SK-N-SH (cell line): ENCODE measurements at regions not wholly inside any gene's neighbourhood (a gene's known extent, or its start where the extent isn't known, plus 50 kb on each side); places are given as distances from the start of the nearest gene placed in this dataset.

Experiments used
- CTCF ChIA-PET: fragments of 300-600, 350-600 bp; formaldehyde crosslinking; extraction: SDS; loops from one replicate; lab custom pipeline; 2021; lab: Yijun Ruan, JAX
- POLR2A ChIA-PET: fragments of 350-600 bp; sonication (Branson Sonifier 250); formaldehyde crosslinking; extraction: SDS; loops from one replicate; lab custom pipeline; 2020; ENCODE audit warnings: antibody characterized with exemption, inconsistent platforms; lab: Yijun Ruan, JAX
- DNase-seq: peaks from one replicate; pipeline ENCODE4 v3.0.0; 2012
- H2AFZ ChIP-seq: fragments of 200-600 bp; sonication (generic); 2 replicates; pipeline ENCODE4 v1.8.1; 2016; ENCODE audit warnings: antibody characterized with exemption, mild to moderate bottlenecking, low read depth
- H3F3A ChIP-seq: fragments of 200-600 bp; sonication (generic); replicated peaks from 2 replicates; pipeline ENCODE3; 2016; ENCODE audit warnings: antibody characterized with exemption, mild to moderate bottlenecking; ENCODE audit not compliant: insufficient read depth
- H3K27ac ChIP-seq, 2 experiments: fragments of 200-500 bp in 1 of 2; fragments of 200-600 bp in 1 of 2; sonication (Bioruptor generic) in 1 of 2; sonication (generic), shearing (Covaris generic) in 1 of 2; 2 replicates each; pipeline versions ENCODE4 v1.5.1 to v1.6.1; 2014 to 2016; ENCODE audit warnings: low read depth in 2 of 2, inconsistent platforms in 1 of 2, low read length in 1 of 2, mild to moderate bottlenecking in 1 of 2, mixed read lengths in 1 of 2
- H3K27me3 ChIP-seq: fragments of 200-600 bp; sonication (generic), shearing (Covaris generic); 2 replicates; pipeline ENCODE4 v1.6.1; 2016; ENCODE audit warnings: mixed run types; ENCODE audit not compliant: insufficient read depth
- H3K36me3 ChIP-seq, 2 experiments: fragments of 200-500 bp in 1 of 2; fragments of 200-600 bp in 1 of 2; sonication (Bioruptor generic) in 1 of 2; sonication (generic) in 1 of 2; replicated peaks in 1 of 2; 2 replicates each; pipeline versions ENCODE3 to v1.5.1; 2014 to 2016; ENCODE audit warnings: low read length in 1 of 2, mild to moderate bottlenecking in 1 of 2; ENCODE audit not compliant: insufficient read depth in 2 of 2, control insufficient read depth in 1 of 2
- H3K4me1 ChIP-seq, 2 experiments: fragments of 200-500 bp in 1 of 2; fragments of 200-600 bp in 1 of 2; sonication (Bioruptor generic) in 1 of 2; sonication (generic), shearing (Covaris generic) in 1 of 2; 2 replicates each; pipeline versions ENCODE4 v1.5.1 to v1.6.1; 2014 to 2016; ENCODE audit warnings: low read depth in 1 of 2, low read length in 1 of 2, mixed run types in 1 of 2; ENCODE audit not compliant: insufficient read depth in 2 of 2, control insufficient read depth in 1 of 2
- H3K4me2 ChIP-seq: fragments of 200-600 bp; sonication (generic), shearing (Covaris generic); 2 replicates; pipeline ENCODE4 v1.6.1; 2017; ENCODE audit warnings: mixed run types
- H3K4me3 ChIP-seq, 2 experiments: fragments of 200-500 bp in 1 of 2; fragments of 200-600 bp in 1 of 2; sonication (Bioruptor generic) in 1 of 2; sonication (generic), shearing (Covaris generic) in 1 of 2; 2 replicates each; pipeline versions ENCODE4 v1.5.1 to v1.8.1; 2014 to 2016; ENCODE audit warnings: low read depth in 2 of 2, inconsistent platforms in 1 of 2, low read length in 1 of 2, mild to moderate bottlenecking in 1 of 2, mixed read lengths in 1 of 2, moderate library complexity in 1 of 2
- H3K79me2 ChIP-seq: fragments of 200-600 bp; sonication (generic); 2 replicates; pipeline ENCODE4 v1.8.1; 2017; ENCODE audit warnings: mild to moderate bottlenecking; ENCODE audit not compliant: insufficient read depth
- H3K9ac ChIP-seq: fragments of 200-600 bp; sonication (generic); 2 replicates; pipeline ENCODE4 v1.6.1; 2017; ENCODE audit warnings: mixed run types
- H3K9me2 ChIP-seq: fragments of 200-600 bp; sonication (generic); 2 replicates; pipeline ENCODE4 v1.6.1; 2017; ENCODE audit warnings: mixed run types
- H3K9me3 ChIP-seq: fragments of 200-600 bp; sonication (generic); 2 replicates; pipeline ENCODE4 v1.6.1; 2017; ENCODE audit warnings: mixed run types, mild to moderate bottlenecking, moderate library complexity
- H4K20me1 ChIP-seq: fragments of 200-600 bp; sonication (generic); 2 replicates; pipeline ENCODE4 v1.6.1; 2017; ENCODE audit warnings: mild to moderate bottlenecking, mixed run types; ENCODE audit not compliant: insufficient read depth
- CHD2 ChIP-seq: fragments of 150-350 bp; IDR thresholded peaks from 2 replicates; pipeline ENCODE4 v1.6.1; 2018; ENCODE audit warnings: low read length; ENCODE audit not compliant: partially characterized antibody
- ELF1 ChIP-seq: IDR thresholded peaks from 2 replicates; pipeline ENCODE4 v1.4.0; 2012
- EP300 ChIP-seq, 2 experiments: IDR thresholded peaks; 2 replicates each; pipeline versions ENCODE4 v1.4.0 to v1.6.1; 2012; ENCODE audit warnings: borderline replicate concordance in 1 of 2, low read depth in 1 of 2, low read length in 1 of 2
- EZH2phosphoT487 ChIP-seq: fragments of 200-600 bp; sonication (generic); IDR thresholded peaks from 2 replicates; pipeline ENCODE4 v1.6.1; 2017; ENCODE audit warnings: low read depth, mixed run types, mild to moderate bottlenecking, antibody characterized with exemption, moderate library complexity, borderline replicate concordance
- FOXJ3 ChIP-seq: sonication (generic); formaldehyde crosslinking; IDR thresholded peaks from 2 replicates; pipeline ENCODE4 v1.5.1; 2020; ENCODE audit warnings: mild to moderate bottlenecking, missing genetic modification reagents
- GATA2 ChIP-seq: sonication (generic); formaldehyde crosslinking; IDR thresholded peaks from 2 replicates; pipeline ENCODE4 v1.5.0; 2020; ENCODE audit warnings: mild to moderate bottlenecking, missing genetic modification reagents
- MAX ChIP-seq: IDR thresholded peaks from 2 replicates; pipeline ENCODE4 v1.4.0; 2012; ENCODE audit warnings: low read depth
- NFIC ChIP-seq: IDR thresholded peaks from 2 replicates; pipeline ENCODE4 v1.4.0; 2012; ENCODE audit warnings: borderline replicate concordance
- RAD21 ChIP-seq: IDR thresholded peaks from 2 replicates; pipeline ENCODE4 v1.6.1; 2012; ENCODE audit warnings: mild to moderate bottlenecking, low read length
- RCOR1 ChIP-seq: fragments of 150-350 bp; IDR thresholded peaks from 2 replicates; pipeline ENCODE4 v1.6.1; 2017; ENCODE audit warnings: antibody characterized with exemption, low read length
- REST ChIP-seq: IDR thresholded peaks from 2 replicates; pipeline ENCODE4 v1.6.1; 2012; ENCODE audit warnings: mild to moderate bottlenecking, low read depth, low read length, moderate library complexity
- RXRA ChIP-seq: IDR thresholded peaks from 2 replicates; pipeline ENCODE4 v1.4.0; 2012; ENCODE audit warnings: low read depth, mild to moderate bottlenecking, borderline replicate concordance
- SIN3A ChIP-seq: IDR thresholded peaks from 2 replicates; pipeline ENCODE4 v1.6.1; 2012; ENCODE audit warnings: low read depth, mild to moderate bottlenecking, low read length, moderate library complexity, borderline replicate concordance
- SMC3 ChIP-seq: IDR thresholded peaks from 2 replicates; pipeline ENCODE4 v1.6.1; 2012; ENCODE audit warnings: low read depth, low read length, improper control_type of control experiment
- TAF1 ChIP-seq: IDR thresholded peaks from 2 replicates; pipeline ENCODE4 v1.6.1; 2012; ENCODE audit warnings: low read depth, mild to moderate bottlenecking, low read length, moderate library complexity, borderline replicate concordance
- TCF12 ChIP-seq: IDR thresholded peaks from 2 replicates; pipeline ENCODE4 v1.4.0; 2012
- TEAD4 ChIP-seq: IDR thresholded peaks from 2 replicates; pipeline ENCODE4 v1.4.0; 2012; ENCODE audit warnings: mild to moderate bottlenecking, borderline replicate concordance; ENCODE audit not compliant: insufficient read depth
- YY1 ChIP-seq: IDR thresholded peaks from 2 replicates; pipeline ENCODE4 v1.4.0; 2012; ENCODE audit warnings: low read depth, mild to moderate bottlenecking
- WGBS: methylation state at CpG from one replicate; pipeline ENCODE4 v1.1.6; 2017; ENCODE audit warnings: low lambda C conversion rate; 5-methylcytosine and 5-hydroxymethylcytosine counted together
- TF ChIP-seq, protein P1 (sequence below): fragments of 150-350 bp; IDR thresholded peaks from 2 replicates; pipeline ENCODE4 v1.6.1; 2017; ENCODE audit warnings: antibody characterized with exemption, low read length, low read depth, borderline replicate concordance
- TF ChIP-seq, protein P2 (sequence below): fragments of 150-350 bp; IDR thresholded peaks from 2 replicates; pipeline ENCODE4 v1.6.1; 2016; ENCODE audit warnings: mild to moderate bottlenecking, low read depth, low read length

DNA sequence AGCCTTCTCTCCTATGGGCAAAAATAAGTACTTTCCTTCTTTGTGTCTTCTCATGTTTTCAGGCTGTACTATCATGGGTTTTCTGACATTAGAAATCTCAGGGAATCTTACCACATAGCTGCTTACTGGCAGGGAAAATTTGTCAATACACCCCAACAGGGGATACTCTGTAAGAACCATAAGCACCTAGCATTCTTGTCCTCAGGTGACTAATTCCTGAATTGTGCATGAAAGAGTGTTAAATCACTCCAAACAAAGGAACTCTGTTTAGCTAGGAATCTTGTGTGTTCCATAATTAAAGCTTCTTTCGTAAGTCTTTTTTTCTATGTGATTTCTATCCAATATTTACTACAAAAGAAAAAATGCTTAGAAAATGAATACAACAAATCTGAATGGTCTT is 206.7 kb upstream of the POT1 start:
- WGBS: 29% methylated on average over 1 of the region's 1 CpG
- H3K9ac ChIP-seq: no peak overlapping the region

GRCh38 chr7:125130173-125130572 is 200.5 kb upstream of the POT1 start:
- H3K4me2 ChIP-seq: no peak overlapping the region
- 4% methylated on average over 1 of the region's 1 CpG for WGBS
- DNase-seq: no peak

More for the DNA sequence above, 206.7 kb upstream of the POT1 start:
- Histone ChIP-seq H2AFZ (no peak overlapping the region), H3K9me3 (no peaks in the 10 kb centered on the region), H3K27ac (no peak overlapping the region), H3K27me3 (no peaks in the 10 kb centered on the region), H3K36me3 (no peaks in the 10 kb centered on the region), H3F3A (no peaks in the 10 kb centered on the region), H3K4me1 (no peaks in the 10 kb centered on the region; a peak in 1 of 4 replicates), H3K9me2 (no peaks in the 10 kb centered on the region), H3K4me2 (no peak overlapping the region), H3K79me2 (no peaks in the 10 kb centered on the region), H4K20me1 (no peaks in the 10 kb centered on the region), H3K4me3 (no peak overlapping the region)
- no peak for DNase-seq
- ChIA-PET CTCF (interaction anchor here (1.2 to 1.7 kb wide), 2 partner anchors 9 to 67 kb away, joined by 3 to 6 read pairs; no protein-coding TSS in a partner anchor), POLR2A (no interaction called here)
- no peak for TF ChIP-seq GATA2 (CRISPR knock-in tag)
- no peak for TF ChIP-seq EP300 (IDR thresholded peaks at IDR 0.05; ENCODE audit: borderline replicate concordance in 1 of 2, low read depth in 1 of 2, low read length in 1 of 2)
- no peak for TF ChIP-seq RCOR1
- no peak for TF ChIP-seq SMC3
- TF ChIP-seq, protein P1, sequence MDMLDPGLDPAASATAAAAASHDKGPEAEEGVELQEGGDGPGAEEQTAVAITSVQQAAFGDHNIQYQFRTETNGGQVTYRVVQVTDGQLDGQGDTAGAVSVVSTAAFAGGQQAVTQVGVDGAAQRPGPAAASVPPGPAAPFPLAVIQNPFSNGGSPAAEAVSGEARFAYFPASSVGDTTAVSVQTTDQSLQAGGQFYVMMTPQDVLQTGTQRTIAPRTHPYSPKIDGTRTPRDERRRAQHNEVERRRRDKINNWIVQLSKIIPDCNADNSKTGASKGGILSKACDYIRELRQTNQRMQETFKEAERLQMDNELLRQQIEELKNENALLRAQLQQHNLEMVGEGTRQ: no peak
- TF ChIP-seq RAD21: no peak

More at GRCh38 chr7:125130173-125130572, 200.5 kb upstream of the POT1 start:
- no peak overlapping the region for H3K4me3 ChIP-seq
- H3K9me3 ChIP-seq: no peaks in the 10 kb centered on the region
- no peaks in the 10 kb centered on the region for H3K79me2 ChIP-seq
- H3K9ac ChIP-seq: no peak overlapping the region
- H4K20me1 ChIP-seq: no peaks in the 10 kb centered on the region
- H3K9me2 ChIP-seq: no peaks in the 10 kb centered on the region
- H2AFZ ChIP-seq: no peak overlapping the region
- no peak overlapping the region for H3K27ac ChIP-seq
- POLR2A ChIA-PET: no interaction called here
- CTCF ChIA-PET: no interaction called here
- no peaks in the 10 kb centered on the region for H3K4me1 ChIP-seq
- TF ChIP-seq REST (no peak), FOXJ3 (CRISPR knock-in tag) (no peak), TAF1 (no peak), ELF1 (no peak), YY1 (no peak), RAD21 (no peak), SMC3 (no peak), RXRA (no peak), TEAD4 (no peak), GATA2 (CRISPR knock-in tag) (no peak), SIN3A (no peak), EZH2phosphoT487 (no peak), NFIC (no peak), MAX (no peak), CHD2 (no peak), TCF12 (no peak), EP300 (IDR thresholded peaks at IDR 0.05; ENCODE audit: borderline replicate concordance in 1 of 2, low read depth in 1 of 2, low read length in 1 of 2) (no peak)
- TF ChIP-seq, protein P2, sequence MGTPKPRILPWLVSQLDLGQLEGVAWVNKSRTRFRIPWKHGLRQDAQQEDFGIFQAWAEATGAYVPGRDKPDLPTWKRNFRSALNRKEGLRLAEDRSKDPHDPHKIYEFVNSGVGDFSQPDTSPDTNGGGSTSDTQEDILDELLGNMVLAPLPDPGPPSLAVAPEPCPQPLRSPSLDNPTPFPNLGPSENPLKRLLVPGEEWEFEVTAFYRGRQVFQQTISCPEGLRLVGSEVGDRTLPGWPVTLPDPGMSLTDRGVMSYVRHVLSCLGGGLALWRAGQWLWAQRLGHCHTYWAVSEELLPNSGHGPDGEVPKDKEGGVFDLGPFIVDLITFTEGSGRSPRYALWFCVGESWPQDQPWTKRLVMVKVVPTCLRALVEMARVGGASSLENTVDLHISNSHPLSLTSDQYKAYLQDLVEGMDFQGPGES: no peak
- TF ChIP-seq, protein P1: no peak
- no peaks in the 10 kb centered on the region for H3F3A ChIP-seq
- H3K27me3 ChIP-seq: no peaks in the 10 kb centered on the region
- no peaks in the 10 kb centered on the region for H3K36me3 ChIP-seq
